ENCODE measurements at regions not wholly inside any gene's neighbourhood (a gene's known extent, or its start where the extent isn't known, plus 50 kb on each side); places are given as distances from the start of the nearest gene placed in this dataset.
"Not testable (repeated sequence)": the region's sequence is repeated elsewhere in the genome, so short reads cannot be mapped to it uniquely, and the experiment has no call there.

GRCh38 chr1:198411240-198411639 lies 129.2 kb downstream of the ATP6V1G3 start:
- Histone ChIP-seq H3K4me3 (replicated peaks; ENCODE audit: insufficient read depth, low read length) (no peak overlapping the region), H3K27me3 (ENCODE audit: insufficient read depth, poor library complexity, severe bottlenecking) (no peaks in the 10 kb centered on the region), H3K27ac (replicated peaks) (no peak overlapping the region)
- TF ChIP-seq POLR2AphosphoS5 (IDR thresholded peaks at IDR 0.05; ENCODE audit: low read depth) (no peak), GABPA (IDR thresholded peaks at IDR 0.05; ENCODE audit: low read depth) (no peak), CTCF (IDR thresholded peaks at IDR 0.05; ENCODE audit: insufficient read depth, low read length) (no peak), SPI1 (IDR thresholded peaks at IDR 0.05; ENCODE audit: borderline replicate concordance, low read depth) (no peak), REST (IDR thresholded peaks at IDR 0.05; ENCODE audit: insufficient replicate concordance, low read depth) (no peak)
- DNase-seq (ENCODE audit: low read depth in 1 of 2, low spot score in 1 of 2), result no peak

- H3K27ac ChIP-seq (replicated peaks), result no peak overlapping the region
- no peak for DNase-seq (ENCODE audit: low read depth in 1 of 2, low spot score in 1 of 2)
- H3K4me3 ChIP-seq (replicated peaks; ENCODE audit: insufficient read depth, low read length), result no peak overlapping the region
- TF ChIP-seq GABPA (IDR thresholded peaks at IDR 0.05; ENCODE audit: low read depth) (no peak), REST (IDR thresholded peaks at IDR 0.05; ENCODE audit: insufficient replicate concordance, low read depth) (no peak), SPI1 (IDR thresholded peaks at IDR 0.05; ENCODE audit: borderline replicate concordance, low read depth) (no peak), CTCF (IDR thresholded peaks at IDR 0.05; ENCODE audit: insufficient read depth, low read length) (no peak), POLR2AphosphoS5 (IDR thresholded peaks at IDR 0.05; ENCODE audit: low read depth) (no peak)
- no peaks in the 10 kb centered on the region for H3K27me3 ChIP-seq (ENCODE audit: insufficient read depth, poor library complexity, severe bottlenecking)
Observed at GRCh38 chr1:198408716-198409115, 131.8 kb downstream of the ATP6V1G3 start.

GRCh38 chr1:198404632-198405031 lies 135.8 kb downstream of the ATP6V1G3 start:
- DNase-seq (ENCODE audit: low read depth in 1 of 2, low spot score in 1 of 2), result not testable (repeated sequence)

GRCh38 chr1:198400063-198400462 lies 140.4 kb downstream of the ATP6V1G3 start:
- no peak for DNase-seq (ENCODE audit: low read depth in 1 of 2, low spot score in 1 of 2)
- H3K27ac ChIP-seq (replicated peaks), result no peak overlapping the region
- no peaks in the 10 kb centered on the region for H3K27me3 ChIP-seq (ENCODE audit: insufficient read depth, poor library complexity, severe bottlenecking)
- no peak overlapping the region for H3K4me3 ChIP-seq (replicated peaks; ENCODE audit: insufficient read depth, low read length)
- TF ChIP-seq SPI1 (IDR thresholded peaks at IDR 0.05; ENCODE audit: borderline replicate concordance, low read depth) (no peak), CTCF (IDR thresholded peaks at IDR 0.05; ENCODE audit: insufficient read depth, low read length) (no peak), POLR2AphosphoS5 (IDR thresholded peaks at IDR 0.05; ENCODE audit: low read depth) (no peak)

More at GRCh38 chr1:198404632-198405031, 135.8 kb downstream of the ATP6V1G3 start:
- H3K27me3 ChIP-seq (ENCODE audit: insufficient read depth, poor library complexity, severe bottlenecking); H3K4me3 ChIP-seq (replicated peaks; ENCODE audit: insufficient read depth, low read length); H3K27ac ChIP-seq (replicated peaks): not testable (repeated sequence)
